Tibial artery (tissue), 4 donors: ENCODE measurements at regions not wholly inside any gene's neighbourhood (a gene's known extent, or its start where the extent isn't known, plus 50 kb on each side); places are given as distances from the start of the nearest gene placed in this dataset.

Source experiments
- DNase-seq, 2 donors: peaks; one replicate each; pipeline ENCODE4 v3.0.0-alpha.2; 2019
- H3K27ac ChIP-seq, 2 donors: fragments of 200-600 bp; sonication (generic) in 1 of 2; 1 replicate in 1 of 2; 2 replicates in 1 of 2; pipeline ENCODE4 v1.5.1; 2018 to 2019; ENCODE audit warnings: mild to moderate bottlenecking in 1 of 2
- H3K27me3 ChIP-seq, 2 donors: fragments of 200-600 bp; sonication (generic) in 1 of 2; one replicate each; pipeline versions ENCODE4 v1.5.1 to v1.6.0; 2016 to 2019
- H3K36me3 ChIP-seq, 3 donors: fragments of 200-600 bp; sonication (generic) in 2 of 3; one replicate each; pipeline ENCODE4 v1.5.1; 2016 to 2019; ENCODE audit warnings: mild to moderate bottlenecking in 2 of 3
- H3K4me1 ChIP-seq, 4 donors: fragments of 200-600 bp; sonication (generic) in 2 of 4; 1 replicate in 3 of 4; 2 replicates in 1 of 4; pipeline ENCODE4 v1.5.1; 2016 to 2019
- H3K4me3 ChIP-seq, 2 donors: fragments of 200-600 bp; sonication (generic) in 1 of 2; 1 replicate in 1 of 2; 2 replicates in 1 of 2; pipeline ENCODE4 v1.5.1; 2018 to 2019; ENCODE audit warnings: mild to moderate bottlenecking in 2 of 2
- H3K9me3 ChIP-seq, 3 donors: fragments of 200-600 bp; sonication (generic) in 1 of 3; one replicate each; pipeline ENCODE4 v1.5.1; 2016 to 2019
- intact Hi-C: fragments of 100-400 bp; cut with DNase I; formaldehyde crosslinking; loops from one replicate; pipeline ENCODE4 v1.15.0; 2023; ENCODE audit warnings: low total_unique reads
- TF ChIP-seq, protein P1 (sequence below), 2 experiments: fragments of 200-600 bp in 1 of 2; fragments of 450-650 bp in 1 of 2; IDR thresholded peaks; one replicate each; pipeline ENCODE4 v1.5.1; 2017 to 2019; ENCODE audit warnings: antibody characterized with exemption in 2 of 2, mild to moderate bottlenecking in 1 of 2, moderate library complexity in 1 of 2

DNA sequence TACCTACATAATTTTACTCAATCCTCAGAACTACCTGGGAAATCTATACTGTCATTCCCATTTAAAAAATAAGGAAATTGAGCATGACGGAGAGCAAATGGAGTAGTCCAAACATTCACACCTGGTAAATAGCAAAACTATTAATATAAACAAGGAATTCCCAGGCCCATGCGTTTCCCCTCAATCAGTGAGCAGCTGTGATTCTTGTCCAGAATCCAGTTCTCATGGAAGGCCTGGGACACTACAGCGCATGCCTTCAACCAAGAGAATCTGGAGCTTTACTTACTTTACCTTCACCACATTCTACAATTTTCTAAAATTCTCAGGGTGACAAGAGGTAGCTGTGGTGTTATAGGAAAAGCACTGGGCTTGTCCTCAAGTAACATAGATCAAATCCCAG lies 259.0 kb downstream of the LRATD1 start:
- Histone ChIP-seq H3K36me3 (no peaks in the 10 kb centered on the region), H3K4me1 (no peaks in the 10 kb centered on the region), H3K4me3 (no peak overlapping the region), H3K9me3 (peaks cover 0 to 5% (median 0%) of the 10 kb centered on the region in 3 donors), H3K27ac (no peak overlapping the region), H3K27me3 (no peaks in the 10 kb centered on the region)
- intact Hi-C loops: no loop called here
- DNase-seq: no peak
- TF ChIP-seq, protein P1, sequence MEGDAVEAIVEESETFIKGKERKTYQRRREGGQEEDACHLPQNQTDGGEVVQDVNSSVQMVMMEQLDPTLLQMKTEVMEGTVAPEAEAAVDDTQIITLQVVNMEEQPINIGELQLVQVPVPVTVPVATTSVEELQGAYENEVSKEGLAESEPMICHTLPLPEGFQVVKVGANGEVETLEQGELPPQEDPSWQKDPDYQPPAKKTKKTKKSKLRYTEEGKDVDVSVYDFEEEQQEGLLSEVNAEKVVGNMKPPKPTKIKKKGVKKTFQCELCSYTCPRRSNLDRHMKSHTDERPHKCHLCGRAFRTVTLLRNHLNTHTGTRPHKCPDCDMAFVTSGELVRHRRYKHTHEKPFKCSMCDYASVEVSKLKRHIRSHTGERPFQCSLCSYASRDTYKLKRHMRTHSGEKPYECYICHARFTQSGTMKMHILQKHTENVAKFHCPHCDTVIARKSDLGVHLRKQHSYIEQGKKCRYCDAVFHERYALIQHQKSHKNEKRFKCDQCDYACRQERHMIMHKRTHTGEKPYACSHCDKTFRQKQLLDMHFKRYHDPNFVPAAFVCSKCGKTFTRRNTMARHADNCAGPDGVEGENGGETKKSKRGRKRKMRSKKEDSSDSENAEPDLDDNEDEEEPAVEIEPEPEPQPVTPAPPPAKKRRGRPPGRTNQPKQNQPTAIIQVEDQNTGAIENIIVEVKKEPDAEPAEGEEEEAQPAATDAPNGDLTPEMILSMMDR (IDR thresholded peaks at IDR 0.05): no peak

DNA sequence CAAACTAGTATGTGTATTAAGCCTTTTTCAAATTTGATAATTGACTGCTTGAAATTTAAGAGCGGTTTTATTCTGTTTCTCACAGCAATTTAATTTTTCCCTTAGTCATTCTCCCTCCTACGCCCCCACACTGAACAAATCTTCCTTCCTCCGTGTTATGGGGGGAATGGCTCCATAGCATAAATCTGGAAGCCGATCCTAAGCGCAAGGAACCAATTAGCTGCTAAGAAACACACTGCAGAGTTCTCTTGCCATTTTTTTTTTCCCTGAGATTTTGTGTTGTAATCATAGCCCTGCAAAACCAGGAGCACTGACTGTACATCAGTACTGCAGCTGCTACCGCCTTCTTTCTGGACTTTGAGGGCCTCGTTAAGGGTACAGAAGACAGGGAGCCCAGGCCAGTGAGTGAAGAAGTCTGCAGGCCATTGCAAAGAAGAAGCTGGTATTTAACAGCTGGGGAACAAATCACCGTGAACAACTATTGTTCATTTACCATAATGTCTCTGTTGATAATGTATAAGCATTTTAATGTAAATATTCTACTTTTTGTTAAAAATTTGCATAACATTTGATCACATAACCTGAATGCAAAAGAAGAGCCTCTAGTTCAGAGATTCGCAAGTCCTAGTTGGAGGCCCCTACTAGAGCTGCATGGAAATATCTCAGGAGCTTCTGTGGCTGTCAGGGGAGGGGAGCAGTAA lies 264.0 kb downstream of the LRATD1 start:
- Histone ChIP-seq H3K27ac (no peak overlapping the region), H3K4me3 (no peak overlapping the region), H3K4me1 (no peaks in the 10 kb centered on the region), H3K27me3 (no peaks in the 10 kb centered on the region), H3K36me3 (no peaks in the 10 kb centered on the region), H3K9me3 (peaks cover 0 to 5% (median 0%) of the 10 kb centered on the region in 3 donors)
- no peak for DNase-seq
- intact Hi-C loops: no loop called here
- TF ChIP-seq, protein P1 (IDR thresholded peaks at IDR 0.05): no peak

DNA sequence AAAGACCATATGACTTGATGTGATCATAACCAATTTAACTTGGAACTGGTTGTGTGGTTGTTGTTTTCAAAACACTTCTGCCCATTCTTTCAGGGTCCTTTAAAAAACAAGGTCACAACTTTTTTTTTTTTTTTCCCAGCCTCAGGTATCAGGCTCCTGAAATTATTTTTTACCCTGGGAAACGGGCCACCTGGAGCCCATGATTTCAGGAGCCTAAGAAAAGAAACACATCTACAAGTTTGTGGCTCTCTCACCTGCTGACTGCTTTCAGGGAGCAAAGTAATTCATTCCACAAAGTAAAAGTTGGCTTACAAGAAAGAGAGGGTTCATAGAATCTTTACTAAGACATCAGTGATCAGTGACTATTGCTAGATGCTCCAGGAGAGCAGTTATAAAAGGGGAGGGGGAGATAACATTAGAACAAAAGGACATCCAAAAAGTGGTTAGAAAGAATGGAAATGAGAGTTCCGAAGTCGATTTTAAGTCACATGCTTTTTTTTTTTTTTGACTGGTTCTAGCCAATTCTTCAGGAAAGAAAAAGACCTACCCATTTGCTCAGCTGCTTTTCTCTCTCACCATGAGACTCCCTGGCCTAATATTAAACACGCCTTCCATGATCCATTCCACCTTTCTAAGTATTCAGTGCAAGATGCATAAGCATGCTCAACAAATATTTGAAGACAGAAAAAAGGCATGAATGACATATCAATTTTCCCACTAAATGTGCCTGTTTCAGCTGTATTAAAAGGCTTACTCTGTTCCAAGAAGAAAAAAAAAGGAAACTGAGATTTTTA lies 267.3 kb downstream of the LRATD1 start:
- Histone ChIP-seq H3K9me3 (peaks cover 0 to 2% (median 0%) of the 10 kb centered on the region in 3 donors), H3K4me3 (no peak overlapping the region), H3K27me3 (no peaks in the 10 kb centered on the region), H3K27ac (no peak overlapping the region), H3K36me3 (no peaks in the 10 kb centered on the region), H3K4me1 (no peaks in the 10 kb centered on the region)
- intact Hi-C loops: no loop called here
- TF ChIP-seq, protein P1 (IDR thresholded peaks at IDR 0.05): no peak
- no peak for DNase-seq

DNA sequence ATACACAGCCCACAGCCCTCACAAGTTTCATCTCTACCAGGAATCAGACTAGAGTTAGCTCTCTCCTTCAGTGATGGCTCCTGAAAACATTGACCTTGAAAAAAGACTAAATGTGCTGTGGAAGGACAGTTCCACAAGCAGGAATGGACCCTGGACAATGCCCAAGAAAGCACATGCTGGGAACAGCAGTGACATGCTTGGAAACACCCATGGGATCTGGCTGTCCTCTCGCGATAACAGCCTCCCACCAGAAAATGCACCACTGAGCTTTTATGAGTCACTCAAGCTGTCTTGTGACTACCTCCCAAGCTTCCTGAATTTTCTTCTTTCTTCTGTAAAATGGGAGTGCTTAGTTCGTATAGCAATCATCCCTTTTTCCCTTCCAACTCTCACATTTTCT lies 269.2 kb downstream of the LRATD1 start:
- H3K27ac ChIP-seq: no peak overlapping the region
- no peaks in the 10 kb centered on the region for H3K9me3 ChIP-seq
- H3K4me3 ChIP-seq: no peak overlapping the region
- H3K36me3 ChIP-seq: no peaks in the 10 kb centered on the region
- H3K4me1 ChIP-seq: no peaks in the 10 kb centered on the region
- H3K27me3 ChIP-seq: no peaks in the 10 kb centered on the region
- TF ChIP-seq, protein P1 (IDR thresholded peaks at IDR 0.05): no peak
- intact Hi-C loops: no loop called here
- no peak for DNase-seq

DNA sequence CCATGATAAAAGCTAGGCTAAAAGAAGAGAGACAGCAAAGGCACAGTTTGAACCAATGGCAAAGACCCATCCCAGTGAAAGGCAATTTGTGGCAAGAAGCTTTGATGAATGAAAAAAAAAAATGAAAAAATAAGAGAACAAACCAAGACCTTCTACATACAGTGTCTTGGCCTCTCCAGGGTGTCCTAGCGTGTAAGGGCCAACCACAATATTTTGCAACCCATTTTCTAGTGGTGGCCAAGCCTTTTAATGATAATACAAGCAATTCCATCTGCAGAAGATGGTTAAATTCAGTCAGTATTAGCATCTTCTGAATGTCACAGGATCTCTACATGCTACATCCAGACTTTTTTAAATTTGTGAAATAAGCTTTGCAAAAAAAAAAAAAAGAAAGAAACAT lies 270.4 kb downstream of the LRATD1 start:
- TF ChIP-seq, protein P1 (IDR thresholded peaks at IDR 0.05): no peak
- intact Hi-C loops: no loop called here
- H3K4me1 ChIP-seq: no peaks in the 10 kb centered on the region
- H3K9me3 ChIP-seq: no peaks in the 10 kb centered on the region
- H3K27me3 ChIP-seq: no peaks in the 10 kb centered on the region
- no peak overlapping the region for H3K4me3 ChIP-seq
- no peak overlapping the region for H3K27ac ChIP-seq
- H3K36me3 ChIP-seq: no peaks in the 10 kb centered on the region
- no peak for DNase-seq
